AG09309 (cell line): ENCODE measurements at regions not wholly inside any gene's neighbourhood (a gene's known extent, or its start where the extent isn't known, plus 50 kb on each side); places are given as distances from the start of the nearest gene placed in this dataset.

Source experiments
- DNase-seq: peaks from one replicate; pipeline ENCODE4 v3.0.0-alpha.2; 2010; ENCODE audit warnings: low read depth
- H3K4me3 ChIP-seq: 2 replicates; pipeline ENCODE4 v1.5.1; 2011; ENCODE audit warnings: mild to moderate bottlenecking, low read depth, low read length, moderate library complexity; ENCODE audit not compliant: control insufficient read depth
- CTCF ChIP-seq: IDR thresholded peaks from 2 replicates; pipeline ENCODE4 v1.5.1; 2011; ENCODE audit warnings: mild to moderate bottlenecking, low read depth, low read length, inconsistent platforms; ENCODE audit not compliant: insufficient read depth, control insufficient read depth; ENCODE audit errors: missing control alignments

GRCh38 chr7:52862321-52862720 is 173.1 kb upstream of the POM121L12 start:
- no peak overlapping the region for H3K4me3 ChIP-seq
- no peak for DNase-seq
- TF ChIP-seq CTCF = no peak

GRCh38 chr7:52857367-52857766 is 178.1 kb upstream of the POM121L12 start:
- TF ChIP-seq CTCF = no peak
- no peak for DNase-seq
- no peak overlapping the region for H3K4me3 ChIP-seq

GRCh38 chr7:52854681-52855080 is 180.8 kb upstream of the POM121L12 start:
- H3K4me3 ChIP-seq = no peak overlapping the region
- DNase-seq = no peak
- TF ChIP-seq CTCF = no peak

- no peak overlapping the region for H3K4me3 ChIP-seq
- DNase-seq = no peak
- no peak for TF ChIP-seq CTCF
Measured at GRCh38 chr7:52851547-52851946, 183.9 kb upstream of the POM121L12 start.

- no peak overlapping the region for H3K4me3 ChIP-seq
- no peak for DNase-seq
- no peak for TF ChIP-seq CTCF
Measured at GRCh38 chr7:52843436-52843835, 192.0 kb upstream of the POM121L12 start.

GRCh38 chr7:52842202-52842900 is 193.1 kb upstream of the POM121L12 start:
- no peak for DNase-seq
- no peak overlapping the region for H3K4me3 ChIP-seq
- no peak for TF ChIP-seq CTCF
